ENCODE measurements at regions not wholly inside any gene's neighbourhood (a gene's known extent, or its start where the extent isn't known, plus 50 kb on each side); places are given as distances from the start of the nearest gene placed in this dataset.
"Not testable (repeated sequence)": the region's sequence is repeated elsewhere in the genome, so short reads cannot be mapped to it uniquely, and the experiment has no call there.

DNA sequence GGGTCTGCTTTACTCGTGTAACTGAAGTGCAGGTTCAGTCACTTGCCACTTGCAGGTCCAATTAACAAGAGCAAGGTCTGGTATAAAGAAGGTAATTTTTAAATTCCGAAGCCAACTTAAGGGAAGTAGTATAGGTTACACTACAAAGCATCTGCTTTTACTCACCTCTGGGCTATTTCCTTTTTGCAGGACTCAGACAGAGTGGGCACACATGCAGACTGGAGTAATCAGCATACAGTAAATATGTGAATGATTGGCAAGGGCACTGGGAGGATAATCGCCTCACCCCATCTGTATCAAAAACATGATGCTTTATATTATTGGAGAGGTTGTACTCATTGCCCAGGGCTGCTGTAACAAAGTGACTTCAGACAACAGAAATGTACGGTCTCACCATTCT, 160.1 kb upstream of the CDH5 start:
- no peak for DNase-seq (ENCODE audit: low spot score)

DNA sequence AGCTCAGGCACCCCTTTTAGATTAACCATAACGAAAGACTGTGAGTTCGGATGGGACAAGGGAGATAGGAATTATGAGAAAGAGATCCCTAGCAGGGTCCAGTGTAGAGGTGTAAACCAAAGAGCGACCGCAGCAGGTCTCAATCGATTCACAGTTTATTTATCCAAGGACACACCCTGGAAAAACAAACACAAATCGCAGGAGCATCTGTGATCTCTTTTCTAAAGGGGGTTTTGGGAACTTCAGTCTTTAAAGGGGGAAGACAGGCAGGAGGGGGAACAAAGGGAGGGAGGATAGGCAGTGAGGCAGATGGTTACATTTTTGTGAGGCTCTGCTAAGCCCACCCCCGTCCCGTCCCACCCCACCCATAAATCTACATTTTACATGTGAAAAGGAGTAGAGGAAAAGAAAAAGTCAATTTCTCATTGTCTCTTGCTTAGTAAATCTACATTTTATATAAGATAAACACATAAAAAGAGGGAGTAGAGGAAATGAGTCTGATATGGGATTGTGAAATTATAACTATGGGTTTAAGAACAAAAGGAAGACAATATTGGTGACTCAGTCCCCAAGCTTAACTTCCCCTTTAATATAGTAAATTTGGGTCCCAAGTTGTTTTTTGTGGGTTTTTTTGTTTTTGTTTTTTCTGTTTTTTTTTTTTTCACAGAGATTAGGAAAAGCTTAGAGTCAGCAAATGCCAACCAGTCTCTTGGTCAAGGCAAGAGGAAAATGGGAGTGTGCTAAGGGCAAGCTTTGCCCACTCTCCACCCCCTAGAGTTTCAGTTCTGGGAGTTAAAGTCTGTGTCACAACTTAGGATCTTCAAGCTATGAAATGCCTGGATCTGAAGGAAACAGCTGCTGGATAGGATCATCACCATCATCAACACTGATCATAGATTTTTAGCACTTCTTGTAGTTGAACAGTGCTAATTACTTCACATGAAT, 160.9 kb upstream of the CDH5 start:
- no peak for DNase-seq (ENCODE audit: low spot score)

DNA sequence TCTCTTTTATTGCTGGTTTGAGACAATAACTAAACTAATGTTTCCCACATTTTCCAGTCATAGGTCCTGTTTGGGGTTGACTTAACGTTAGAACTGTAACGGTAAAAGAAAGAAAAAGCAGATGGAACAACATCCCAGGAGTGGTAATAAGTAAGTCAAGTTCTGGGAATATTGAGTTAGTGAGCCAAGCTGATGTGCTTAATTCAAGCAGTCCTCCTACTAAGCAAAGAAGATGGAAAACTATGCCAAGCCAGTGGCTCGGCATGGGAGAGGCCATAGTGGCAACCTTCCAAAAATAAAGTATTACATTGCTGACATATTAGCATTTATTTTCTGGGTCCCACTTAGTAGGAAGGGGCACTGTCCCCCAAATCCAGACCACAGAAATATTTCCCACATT, 161.7 kb upstream of the CDH5 start:
- no peak for DNase-seq (ENCODE audit: low spot score)

DNA sequence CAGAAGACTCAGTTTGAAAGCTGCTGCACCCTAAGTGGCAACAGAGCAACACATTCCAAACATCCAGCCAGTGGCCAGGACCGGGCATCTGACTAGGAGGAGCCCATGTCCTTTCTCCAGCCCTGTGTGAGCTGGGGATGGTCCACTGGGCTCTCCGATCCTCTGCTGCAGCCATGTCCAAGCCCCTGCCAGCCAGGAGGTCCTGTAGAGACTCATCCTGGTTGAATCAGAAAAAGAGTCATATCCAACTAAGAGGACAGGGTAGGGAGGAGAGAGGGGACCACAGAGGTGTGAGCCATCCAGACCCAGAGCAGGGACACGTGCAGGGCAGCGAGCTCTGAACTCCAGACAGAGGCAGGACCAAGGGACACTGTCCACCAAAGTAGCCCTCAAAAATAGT, 163.0 kb upstream of the CDH5 start:
- no peak for DNase-seq (ENCODE audit: low spot score)

DNA sequence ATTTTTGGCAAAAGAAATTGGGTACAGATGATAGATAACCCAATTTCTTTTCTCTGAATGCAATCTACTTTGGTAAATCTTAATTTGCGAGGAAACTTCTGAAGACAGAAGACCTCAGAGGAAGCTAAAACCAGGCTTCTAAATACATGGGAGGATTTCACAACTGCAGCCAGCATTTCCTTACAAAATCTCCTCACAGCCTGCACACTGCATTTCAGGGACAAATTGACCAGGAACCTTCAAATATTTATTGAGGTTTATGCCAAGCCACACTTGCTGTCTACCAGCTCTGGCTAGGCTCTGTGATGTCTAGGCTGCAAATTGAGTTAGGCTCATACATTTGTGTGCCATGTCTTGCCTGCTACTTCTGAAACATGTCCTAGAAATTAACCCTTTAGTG, 167.3 kb upstream of the CDH5 start:
- no peak for DNase-seq (ENCODE audit: low spot score)

DNA sequence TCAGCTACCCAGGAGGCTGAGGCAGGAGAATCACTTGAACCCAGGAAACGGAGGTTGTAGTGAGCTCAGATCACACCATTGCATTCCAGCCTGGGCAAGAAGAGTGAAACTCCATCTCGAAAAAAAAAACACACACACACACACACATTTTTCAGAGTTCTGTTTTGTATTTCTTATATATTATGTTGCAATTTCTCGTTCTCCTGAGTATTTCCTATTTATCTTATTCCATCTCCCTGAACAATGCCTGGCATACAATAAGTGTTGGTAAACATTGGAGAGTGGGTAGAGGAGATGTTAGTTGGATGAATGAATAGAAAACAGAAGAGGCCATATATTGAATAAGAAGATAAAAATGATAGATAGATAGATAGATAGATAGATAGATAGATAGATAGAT, 167.8 kb upstream of the CDH5 start:
- DNase-seq (ENCODE audit: low spot score), result no peak

DNA sequence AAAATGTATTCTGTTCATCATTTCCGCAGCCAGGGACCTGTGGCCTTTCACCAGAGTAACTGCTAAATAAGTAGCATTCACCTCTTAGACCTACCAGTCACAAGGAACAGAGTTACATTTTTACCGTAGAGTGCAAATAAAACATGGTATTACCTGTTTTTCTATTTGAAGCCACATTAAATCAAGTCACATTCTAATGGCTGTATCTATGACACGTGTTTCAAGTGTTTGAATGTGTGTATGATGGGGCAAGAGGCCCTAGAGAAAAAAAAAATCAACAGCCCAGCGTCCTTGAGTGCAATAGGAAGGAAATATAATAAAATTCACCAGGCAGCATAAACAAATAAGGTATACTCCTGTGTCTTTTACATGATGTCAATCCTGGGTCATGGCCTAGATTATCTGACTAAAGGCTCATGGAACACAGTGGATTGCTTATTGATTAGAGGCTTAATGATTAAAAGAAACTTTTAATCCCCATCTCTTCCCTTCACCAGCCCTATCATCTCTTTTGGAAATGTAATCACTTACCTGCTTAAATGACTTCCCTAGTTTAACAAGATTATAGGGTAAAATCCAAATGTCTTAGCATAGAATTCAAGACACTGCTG, 168.7 kb upstream of the CDH5 start:
- DNase-seq (ENCODE audit: low spot score), result no peak

DNA sequence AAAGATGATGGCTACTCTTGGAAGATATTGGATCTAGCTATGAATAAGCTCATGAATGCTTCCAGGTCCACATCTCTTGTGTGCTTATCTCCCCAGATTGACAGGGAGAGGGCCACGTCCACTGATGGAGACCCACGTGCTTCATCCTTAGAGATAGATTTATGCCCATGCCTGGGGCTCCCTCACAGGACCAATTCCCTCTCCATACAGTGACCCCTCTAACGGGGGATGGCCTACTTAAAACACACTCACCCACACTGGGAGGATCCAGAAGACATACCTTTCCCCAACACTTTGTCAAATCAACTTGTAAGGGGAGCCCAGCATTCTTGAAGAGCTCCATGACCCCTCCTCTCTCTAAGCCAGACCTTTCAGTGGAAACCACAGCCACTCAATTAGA, 169.7 kb upstream of the CDH5 start:
- DNase-seq (ENCODE audit: low spot score), result no peak

DNA sequence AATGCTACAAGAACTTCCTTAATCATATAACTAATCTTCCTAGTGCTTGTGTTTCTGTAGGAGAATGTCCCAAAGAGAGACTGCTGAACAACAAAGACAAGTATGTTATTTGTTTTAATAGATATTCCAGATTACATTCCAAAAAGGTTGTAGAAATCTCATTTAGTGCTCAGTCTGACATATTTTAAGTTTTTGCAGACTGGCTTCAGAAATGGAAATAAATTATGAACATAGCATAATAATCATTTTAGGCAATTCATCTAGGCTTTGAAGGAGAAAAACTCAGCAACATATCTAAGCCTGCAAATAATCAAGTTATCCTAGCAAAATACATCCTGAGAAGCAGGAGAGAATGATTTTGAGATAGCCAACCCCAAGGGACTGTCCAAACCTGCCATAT, 171.6 kb upstream of the CDH5 start:
- DNase-seq (ENCODE audit: low spot score), result no peak

DNA sequence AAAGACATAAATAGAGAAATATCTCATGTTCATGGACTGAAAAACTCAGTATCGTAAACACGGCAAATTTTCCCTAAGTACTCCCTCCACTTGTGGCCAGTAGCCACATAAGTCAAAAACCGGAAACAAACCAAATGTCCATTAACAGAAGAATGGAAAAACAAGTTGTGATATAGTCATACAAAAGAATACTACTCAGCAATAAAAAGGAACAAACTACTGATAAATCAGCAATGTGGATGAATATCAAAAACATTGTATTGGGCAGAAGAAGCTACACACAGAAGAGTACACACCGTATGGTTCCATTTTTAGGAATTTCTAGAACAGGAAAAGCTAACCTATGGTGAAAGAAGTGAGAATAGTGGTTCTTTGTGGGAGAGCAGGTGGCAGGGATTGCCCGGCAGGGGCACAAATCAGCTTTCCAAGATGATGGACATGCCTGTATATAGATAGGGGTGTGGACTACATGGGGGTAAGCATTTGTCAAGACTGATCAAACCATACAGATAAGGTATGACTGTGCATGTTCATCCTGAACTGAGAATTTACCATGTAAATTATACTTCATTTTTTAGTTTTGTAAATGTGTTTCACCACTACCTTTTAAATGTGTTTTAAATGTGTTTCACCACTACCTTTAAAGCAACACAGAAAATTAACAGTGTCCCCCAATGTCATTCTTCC, 172.8 kb upstream of the CDH5 start:
- no peak for DNase-seq (ENCODE audit: low spot score)

DNA sequence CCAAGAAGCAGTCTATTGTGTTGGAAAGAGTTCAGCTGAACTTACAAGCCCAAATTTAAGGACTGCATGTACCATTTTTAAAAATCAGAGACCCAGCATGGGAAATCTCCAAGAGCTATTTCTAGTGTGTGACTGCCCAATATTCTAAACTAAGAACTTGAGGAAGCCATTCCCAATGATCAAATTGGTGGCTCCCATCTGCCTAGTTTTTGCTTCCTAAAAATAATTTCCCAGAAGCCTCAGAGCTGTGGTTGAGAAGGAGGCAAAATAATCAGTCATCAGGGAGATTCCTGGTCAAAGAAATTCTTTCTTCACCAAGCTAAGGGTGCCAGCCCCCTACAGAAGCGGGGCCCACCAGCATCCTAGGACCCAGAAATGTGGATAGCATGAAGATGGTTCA, 176.1 kb upstream of the CDH5 start:
- DNase-seq (ENCODE audit: low spot score), result no peak

DNA sequence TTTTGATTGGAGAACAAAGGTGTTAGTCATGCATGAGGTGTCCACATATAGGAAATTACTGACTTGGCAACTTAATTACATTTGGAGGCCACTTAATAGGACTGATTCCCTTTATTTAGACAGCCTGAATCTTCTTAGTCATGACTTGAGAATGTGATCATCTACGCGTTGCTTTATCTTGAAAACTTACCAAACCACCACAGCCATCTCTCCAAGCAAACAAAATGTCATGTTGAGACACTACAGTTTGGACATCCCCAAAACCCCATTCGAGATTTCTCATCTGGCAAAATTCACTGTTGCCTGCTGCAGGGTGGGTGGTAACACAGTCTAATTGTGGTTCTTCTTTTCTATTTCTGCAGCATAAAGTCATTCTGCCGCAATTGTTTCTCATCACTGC, 176.5 kb upstream of the CDH5 start:
- peak; percentile 38 for DNase-seq (ENCODE audit: low spot score)

DNA sequence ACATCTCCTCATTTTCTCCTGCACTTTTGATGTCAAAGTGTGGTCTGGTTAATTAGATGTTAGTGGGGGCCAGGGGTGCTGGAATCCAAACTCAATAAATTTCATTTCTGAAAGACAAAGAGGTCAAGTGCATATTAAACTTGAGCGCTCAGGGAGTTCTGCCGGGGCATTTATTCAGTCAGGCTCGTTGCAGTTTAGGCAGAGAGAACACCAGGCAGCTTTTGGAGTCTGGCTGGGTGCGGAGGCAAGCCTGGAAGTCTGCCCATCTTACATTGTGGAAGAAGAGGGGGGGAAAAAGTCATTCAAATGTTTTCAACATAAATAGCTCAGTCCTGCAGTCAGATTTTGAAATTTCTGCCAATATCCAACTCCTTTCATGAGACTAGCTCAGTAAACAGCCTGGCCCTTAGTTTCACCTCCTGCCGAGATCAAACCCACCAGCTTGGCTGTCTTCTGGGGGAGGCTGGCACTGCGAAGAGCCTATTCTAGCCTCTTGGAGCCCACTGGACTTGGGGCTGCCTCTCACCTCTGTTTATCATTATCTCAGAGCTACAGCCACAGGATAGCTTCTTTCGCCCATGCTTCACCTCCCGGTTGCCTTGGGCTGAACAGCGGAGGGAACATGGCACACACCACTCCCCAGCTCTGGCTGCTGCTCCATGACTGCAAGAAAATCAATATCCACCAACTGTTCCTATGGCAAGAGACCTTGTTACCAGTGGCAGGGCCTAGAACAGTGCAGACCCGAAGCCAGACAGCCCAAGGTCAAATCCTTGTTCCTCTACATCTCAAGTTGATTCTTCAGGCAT, 177.4 kb upstream of the CDH5 start:
- DNase-seq (ENCODE audit: low spot score), result peak; percentile 47

DNA sequence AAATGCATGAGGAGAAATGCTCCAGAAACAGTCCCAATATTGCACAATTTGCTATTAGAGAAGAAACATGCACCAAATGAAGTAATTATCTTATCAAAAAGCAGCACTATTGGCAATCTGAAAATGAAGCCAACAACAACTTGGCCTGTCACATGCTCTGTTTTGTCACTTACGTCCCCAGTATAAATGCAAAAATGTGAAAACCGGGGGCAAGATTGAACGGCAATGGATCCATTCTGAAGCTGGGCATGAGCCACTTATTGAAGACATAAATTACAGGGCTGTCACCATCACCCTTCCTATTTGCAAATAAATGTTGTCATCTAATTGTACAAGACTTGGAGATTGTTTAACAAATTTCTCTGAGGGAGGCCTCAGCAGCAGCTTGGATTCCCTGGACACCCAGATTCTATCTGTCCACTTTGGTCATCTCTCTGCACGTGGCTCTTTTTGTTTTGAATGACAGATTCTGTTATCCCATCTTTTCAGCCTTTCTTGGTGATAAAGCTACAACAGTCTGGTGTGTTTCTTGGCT, 180.2 kb upstream of the CDH5 start:
- DNase-seq (ENCODE audit: low spot score), result no peak

DNA sequence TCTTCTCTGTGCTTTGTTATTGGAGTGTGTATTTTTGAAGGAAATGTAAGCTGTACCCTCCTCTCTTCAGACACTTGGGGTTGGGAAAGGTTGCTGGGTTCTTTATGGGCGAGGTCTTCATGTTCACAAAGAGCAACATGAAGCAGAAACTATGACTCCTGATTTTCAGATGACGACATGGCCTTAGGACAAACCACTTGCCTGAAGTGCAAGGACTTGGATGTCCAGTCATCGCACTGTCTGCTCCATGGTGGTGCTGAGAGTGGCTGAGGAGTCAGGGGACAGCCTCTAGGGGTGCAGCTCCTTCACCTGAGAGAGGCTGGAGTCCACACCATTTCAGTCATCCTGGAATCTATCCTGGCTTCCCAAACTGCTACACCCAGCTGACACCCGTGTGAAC, 183.9 kb upstream of the CDH5 start:
- DNase-seq (ENCODE audit: low spot score), result no peak

DNA sequence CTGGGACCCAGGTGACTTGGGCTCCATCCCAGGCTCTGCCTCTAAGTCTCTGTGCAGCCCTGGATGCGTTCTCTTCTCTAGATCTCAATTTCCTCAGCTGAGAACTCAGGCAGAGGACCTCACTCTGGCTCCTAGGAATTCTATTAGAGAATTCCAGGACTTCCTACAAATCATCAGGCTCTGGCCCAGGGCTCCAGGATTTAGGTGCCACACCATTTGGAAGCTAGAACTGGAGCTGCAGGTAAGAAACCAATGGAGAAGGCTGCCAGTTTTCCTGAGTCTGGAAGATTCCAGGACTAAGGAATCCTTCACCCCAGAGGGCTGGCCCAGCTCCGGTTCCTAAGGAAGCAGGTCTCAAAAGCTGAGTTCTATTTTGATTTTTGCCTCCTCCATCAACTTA, 189.8 kb upstream of the CDH5 start:
- DNase-seq (ENCODE audit: low spot score), result no peak

DNA sequence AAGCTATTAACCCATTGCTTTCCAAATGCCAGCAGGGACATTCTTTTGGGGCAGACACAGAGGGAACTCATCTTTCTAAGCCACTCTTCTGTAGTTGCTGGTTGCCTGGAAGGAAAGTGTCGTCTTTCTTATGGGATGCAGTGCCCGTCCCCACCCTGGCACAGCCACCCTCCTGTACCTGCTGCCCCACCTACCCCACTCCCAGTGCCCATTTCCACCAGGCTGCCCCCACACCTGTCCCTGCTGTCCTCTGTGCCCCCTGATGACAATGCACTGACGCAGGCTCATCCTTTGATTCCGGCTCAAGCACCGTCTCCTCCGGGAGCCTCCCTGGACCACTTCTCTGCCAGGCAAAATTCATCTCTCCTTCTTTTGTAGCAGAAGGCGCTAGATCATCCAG, 190.4 kb upstream of the CDH5 start:
- DNase-seq (ENCODE audit: low spot score), result no peak

DNA sequence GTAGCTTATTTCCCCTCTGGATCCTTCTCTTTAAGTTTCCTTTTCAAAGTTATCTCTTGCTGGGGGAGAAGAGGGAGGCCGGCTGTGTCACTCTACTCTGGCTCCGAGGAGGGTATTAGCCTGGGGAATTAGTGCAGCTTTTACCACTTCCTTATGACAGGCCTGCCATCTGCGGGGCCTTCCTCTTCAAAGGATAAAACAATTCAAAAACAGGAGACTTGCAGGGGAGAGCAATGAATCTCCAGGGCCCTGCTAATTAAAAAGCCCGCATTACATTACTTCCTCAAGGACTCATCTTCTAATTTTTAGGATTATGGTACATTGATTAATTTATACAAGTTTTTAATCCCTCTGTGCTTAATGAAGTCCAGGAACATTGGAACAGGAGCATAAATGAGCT, 190.9 kb upstream of the CDH5 start:
- DNase-seq (ENCODE audit: low spot score), result no peak

DNA sequence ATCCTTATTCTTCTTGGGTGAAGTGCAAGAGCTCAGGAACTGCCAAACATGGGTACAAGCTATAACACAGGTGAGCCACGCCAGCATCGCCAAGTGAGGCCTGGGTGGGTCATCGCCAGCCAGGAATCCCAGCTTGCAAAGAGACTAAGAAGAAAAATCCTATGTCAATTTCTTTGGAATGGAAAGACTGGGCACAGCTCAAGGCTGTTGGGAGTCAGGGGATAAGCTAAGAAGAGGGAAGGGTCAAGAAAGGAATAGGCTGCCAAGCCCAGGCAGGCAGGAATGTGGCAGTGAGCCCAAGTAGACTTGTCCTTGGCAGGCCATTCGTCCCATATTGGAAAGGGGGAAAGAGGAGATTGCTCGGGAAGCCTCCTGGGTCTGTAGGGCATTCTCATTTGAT, 191.4 kb upstream of the CDH5 start:
- DNase-seq (ENCODE audit: low spot score), result peak; percentile 4

DNA sequence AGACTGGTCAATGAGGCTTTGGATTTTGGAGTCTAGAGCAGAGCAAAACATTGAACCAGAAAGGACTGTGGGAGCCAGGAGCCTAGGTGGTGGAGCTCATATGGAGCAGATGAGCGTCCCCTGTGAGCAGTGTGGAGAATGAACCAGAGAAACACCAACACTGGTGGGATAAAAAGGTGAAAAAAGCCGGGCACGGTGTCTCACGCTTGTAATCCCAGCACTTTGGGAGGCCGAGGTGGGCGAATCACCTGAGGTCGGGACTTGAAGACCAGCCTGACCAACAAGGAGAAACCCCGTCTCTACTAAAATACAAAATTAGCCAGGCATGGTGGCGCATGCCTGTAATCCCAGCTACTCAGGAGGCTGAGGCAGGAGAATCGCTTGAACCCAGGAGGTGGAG, 192.7 kb upstream of the CDH5 start:
- not testable (repeated sequence) for DNase-seq (ENCODE audit: low spot score)

DNA sequence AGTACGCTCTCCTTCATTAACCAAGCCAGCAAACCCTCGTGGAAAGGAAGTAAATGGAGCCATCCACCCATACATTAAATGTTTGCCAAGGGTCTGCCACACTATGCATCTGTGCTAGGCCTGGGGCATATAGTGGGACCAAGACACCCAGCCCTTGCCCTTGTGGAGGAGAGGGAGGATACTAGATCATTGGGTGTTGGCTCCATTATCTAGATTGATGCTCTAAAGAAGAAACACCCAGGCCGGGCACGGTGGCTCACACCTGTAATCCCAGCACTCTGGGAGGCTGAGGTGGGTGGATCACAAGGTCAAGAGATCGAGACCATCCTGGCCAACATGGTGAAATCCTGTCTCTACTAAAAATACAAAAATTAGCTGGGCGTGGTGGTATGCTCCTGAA, 193.3 kb upstream of the CDH5 start:
- DNase-seq (ENCODE audit: low spot score), result not testable (repeated sequence)

DNA sequence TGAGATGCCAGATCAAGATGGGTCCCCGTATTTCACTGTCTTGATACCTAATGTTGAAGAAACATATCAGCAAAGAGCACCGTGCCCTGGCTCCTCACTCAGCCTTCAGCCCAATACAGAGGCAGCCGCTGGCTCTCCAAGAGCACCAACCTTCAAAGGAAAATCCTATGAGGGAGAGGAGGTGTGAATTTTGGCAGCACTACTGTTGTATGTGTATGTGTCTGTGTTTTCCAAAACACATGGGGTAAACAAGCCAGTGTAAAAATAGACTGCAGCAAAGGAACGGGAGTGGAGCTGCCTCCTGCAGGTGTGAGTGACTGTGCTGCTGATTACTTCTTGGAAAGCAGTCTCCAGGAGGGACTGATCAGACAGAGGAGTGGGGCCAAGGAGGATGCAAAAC, 194.0 kb upstream of the CDH5 start:
- no peak for DNase-seq (ENCODE audit: low spot score)
